Erythroblast (primary cell): ENCODE measurements at regions not wholly inside any gene's neighbourhood (a gene's known extent, or its start where the extent isn't known, plus 50 kb on each side); places are given as distances from the start of the nearest gene placed in this dataset.

ENCODE experiments used
- GATA1 ChIP-seq: IDR thresholded peaks from 2 replicates; pipeline ENCODE4 v1.6.1; 2011; ENCODE audit warnings: low read depth, mild to moderate bottlenecking, control low read depth, low read length, moderate library complexity
- POLR2A ChIP-seq: IDR thresholded peaks from 2 replicates; pipeline ENCODE4 v1.6.1; 2011; ENCODE audit warnings: mild to moderate bottlenecking, low read length

- no peak for TF ChIP-seq POLR2A
- TF ChIP-seq GATA1, result no peak
Measured at GRCh38 chr15:62532367-62532766, 367.3 kb upstream of the C2CD4B start.
